Adrenal gland (tissue), 9 donors: ENCODE measurements at regions not wholly inside any gene's neighbourhood (a gene's known extent, or its start where the extent isn't known, plus 50 kb on each side); places are given as distances from the start of the nearest gene placed in this dataset.

Experiments used
- DNase-seq, 7 donors: peaks; one replicate each; pipeline ENCODE4 v3.0.0-alpha.2; 2019 to 2020
- H3K27ac ChIP-seq, 5 donors: fragments of 200-600 bp; sonication (generic) in 4 of 5; 1 replicate in 3 of 5; 2 replicates in 2 of 5; pipeline versions ENCODE4 v1.5.1 to v1.8.0; 2016 to 2020; ENCODE audit warnings: mild to moderate bottlenecking in 1 of 5
- H3K27me3 ChIP-seq: fragments of 200-600 bp; 2 replicates; pipeline ENCODE4 v1.8.0; 2021
- H3K36me3 ChIP-seq, 2 donors: fragments of 200-600 bp; replicated peaks in 1 of 2; 1 replicate in 1 of 2; 2 replicates in 1 of 2; pipeline versions ENCODE4 v1.5.1 to v1.8.0; 2018 to 2022
- H3K4me1 ChIP-seq, 2 donors: fragments of 200-600 bp; replicated peaks in 1 of 2; 1 replicate in 1 of 2; 2 replicates in 1 of 2; pipeline versions ENCODE4 v1.5.1 to v1.8.0; 2018 to 2021
- H3K4me3 ChIP-seq, 4 donors: fragments of 200-600 bp; sonication (generic) in 3 of 4; one replicate each; pipeline ENCODE4 v1.5.1; 2016 to 2018
- H3K9me3 ChIP-seq, 3 donors: fragments of 200-600 bp; sonication (generic) in 1 of 3; replicated peaks in 1 of 3; 1 replicate in 2 of 3; 2 replicates in 1 of 3; pipeline versions ENCODE4 v1.5.1 to v1.8.0; 2016 to 2021
- CTCF ChIP-seq, 6 experiments: fragments of 450-650 bp in 4 of 6; fragments of 200-600 bp in 2 of 6; sonication (generic) in 1 of 6; IDR thresholded peaks; 1 replicate in 5 of 6; 2 replicates in 1 of 6; pipeline versions ENCODE4 v1.5.1 to v1.8.0; 2016 to 2021; ENCODE audit warnings: antibody characterized with exemption in 6 of 6, mild to moderate bottlenecking in 2 of 6, moderate library complexity in 1 of 6
- POLR2A ChIP-seq, 2 donors: fragments of 450-650 bp; IDR thresholded peaks; one replicate each; pipeline ENCODE4 v1.6.1; 2017; ENCODE audit warnings: antibody characterized with exemption in 2 of 2, mild to moderate bottlenecking in 2 of 2, moderate library complexity in 1 of 2
- WGBS, 4 donors: extraction: QIAGEN DNeasy Blood & Tissue Kit in 2 of 4; methylation state at CpG; one replicate each; pipeline versions ENCODE4 v1.1.5 to v1.1.7; 2013 to 2017; 5-methylcytosine and 5-hydroxymethylcytosine counted together
- intact Hi-C, 2 donors: fragments of 100-400 bp; cut with DNase I; formaldehyde crosslinking; loops; one replicate each; pipeline versions ENCODE4 v1.14.1 to v1.15.0; 2022 to 2023
- donor health status: healthy with polysubstance abuse.
- donor health status: Bipolar disorder and iron deficiency.
- donor health status: DM: yes; HTN: yes; CAD: no.
- donor health status: DM: no; HTN: no; CAD: no.
- donor health status: DM: no; HTN: no; CAD: no.

GRCh38 chr3:21036888-21037287 is 714.1 kb downstream of the ZNF385D start:
- no peaks in the 10 kb centered on the region for H3K27me3 ChIP-seq
- TF ChIP-seq POLR2A (IDR thresholded peaks at IDR 0.05) (no peak), CTCF (IDR thresholded peaks at IDR 0.05) (no peak)
- WGBS, 4 donors: 82 to 94% (median 89%) methylated on average over 1 of the region's 1 CpG
- H3K36me3 ChIP-seq: no peaks in the 10 kb centered on the region
- H3K9me3 ChIP-seq: no peaks in the 10 kb centered on the region
- intact Hi-C loops: no loop called here
- no peaks in the 10 kb centered on the region for H3K4me1 ChIP-seq
- H3K4me3 ChIP-seq: no peak overlapping the region
- no peak for DNase-seq
- H3K27ac ChIP-seq: no peak overlapping the region

DNA sequence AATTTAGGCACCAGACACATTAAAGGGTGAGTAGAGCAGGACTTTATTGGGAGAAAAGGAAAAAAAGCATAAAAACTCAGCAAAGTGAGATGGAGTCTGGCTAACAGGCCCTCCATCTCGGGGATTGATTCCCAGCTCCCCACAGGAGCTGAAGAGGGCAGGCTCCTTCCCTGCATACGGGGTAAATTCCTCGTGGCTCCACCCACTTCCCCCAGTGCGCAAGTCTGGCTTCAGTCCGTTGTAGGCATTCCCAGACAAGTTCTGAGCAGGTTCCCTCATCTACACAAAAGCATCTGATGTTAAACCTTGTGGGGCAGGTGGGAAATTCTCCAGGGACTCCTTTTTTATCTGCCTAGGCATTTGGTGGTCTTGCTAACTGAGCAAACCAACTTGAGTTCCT is 722.6 kb downstream of the ZNF385D start:
- no peak for DNase-seq
- Histone ChIP-seq H3K27me3 (no peaks in the 10 kb centered on the region), H3K4me3 (no peak overlapping the region), H3K9me3 (no peaks in the 10 kb centered on the region), H3K27ac (no peak overlapping the region), H3K4me1 (no peaks in the 10 kb centered on the region), H3K36me3 (no peaks in the 10 kb centered on the region)
- WGBS, 4 donors: 66 to 86% (median 79%) methylated on average over 3 to 5 of the region's 5 CpGs
- TF ChIP-seq CTCF (IDR thresholded peaks at IDR 0.05) (no peak), POLR2A (IDR thresholded peaks at IDR 0.05) (no peak)
- intact Hi-C loops: no loop called here

DNA sequence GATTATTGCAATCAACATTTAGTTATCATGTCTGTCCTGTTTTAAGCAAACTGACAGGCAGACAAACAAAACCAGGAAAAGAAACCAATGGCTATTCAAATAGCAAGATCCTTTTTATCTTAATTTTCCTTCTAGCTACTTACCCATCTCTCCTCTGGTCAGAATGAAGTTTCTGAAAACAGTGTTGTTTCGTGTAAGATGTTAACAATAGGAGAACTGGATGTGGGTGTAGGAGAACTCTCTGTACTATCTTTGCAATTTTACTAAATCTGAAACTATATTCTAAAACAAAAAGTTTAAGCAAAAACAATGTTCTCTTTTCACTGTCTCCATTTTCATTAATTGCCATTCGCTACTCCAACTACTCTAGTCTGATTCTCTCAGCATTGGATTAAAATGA is 726.4 kb downstream of the ZNF385D start:
- Histone ChIP-seq H3K9me3 (no peaks in the 10 kb centered on the region), H3K4me3 (no peak overlapping the region), H3K27me3 (no peaks in the 10 kb centered on the region), H3K27ac (no peak overlapping the region), H3K36me3 (no peaks in the 10 kb centered on the region), H3K4me1 (no peaks in the 10 kb centered on the region)
- DNase-seq: no peak
- TF ChIP-seq CTCF (IDR thresholded peaks at IDR 0.05) (no peak), POLR2A (IDR thresholded peaks at IDR 0.05) (no peak)
- intact Hi-C loops: no loop called here
- WGBS, 4 donors: 78 to 89% (median 83%) methylated on average over 2 of the region's 2 CpGs

GRCh38 chr3:21020681-21021080 is 730.3 kb downstream of the ZNF385D start:
- no peak for DNase-seq
- intact Hi-C loops: no loop called here
- Histone ChIP-seq H3K27me3 (no peaks in the 10 kb centered on the region), H3K4me3 (no peak overlapping the region), H3K4me1 (no peaks in the 10 kb centered on the region), H3K9me3 (no peaks in the 10 kb centered on the region), H3K27ac (no peak overlapping the region), H3K36me3 (no peaks in the 10 kb centered on the region)
- 50 to 76% (median 67%) methylated on average over 5 of the region's 5 CpGs for WGBS, 4 donors
- no peak for TF ChIP-seq POLR2A (IDR thresholded peaks at IDR 0.05)
- TF ChIP-seq CTCF (IDR thresholded peaks at IDR 0.05): no peak
